K562 (cell line): ENCODE measurements at regions not wholly inside any gene's neighbourhood (a gene's known extent, or its start where the extent isn't known, plus 50 kb on each side); places are given as distances from the start of the nearest gene placed in this dataset.

Experiments
- ATAC-seq: fragments of 200-7000 bp; cut with Tn5 transposase; 3 replicates; pipeline ENCODE4 v1.9.1; 2020; ENCODE audit warnings: moderate library complexity
- BruUV-seq: library from RNA; stranded (reverse); fragments of 400-500 nt; replicated peaks from 2 replicates; lab custom pipeline; 2021; lab: Mats Ljungman, UMichigan
- CTCF ChIA-PET: fragments of 300-600 bp; formaldehyde crosslinking; extraction: SDS; loops from one replicate; lab custom pipeline; 2021; ENCODE audit warnings: low intra/inter-chr PET ratio; lab: Yijun Ruan, JAX
- POLR2A ChIA-PET: fragments of 300-600, 350-650 bp; sonication (Branson Sonifier 250); formaldehyde crosslinking; extraction: SDS; loops from one replicate; lab custom pipeline; 2021; ENCODE audit warnings: antibody characterized with exemption, inconsistent platforms; lab: Yijun Ruan, JAX
- DNase-seq, 4 experiments: peaks; one replicate each; pipeline versions ENCODE4 v3.0.0 to v3.0.0-alpha.2; 2011 to 2018; ENCODE audit warnings: low spot score in 3 of 4, mixed read lengths in 3 of 4; ENCODE audit errors: extremely low read depth in 1 of 4
- FAIRE-seq: peaks from 2 replicates; lab custom pipeline; 2011; peaks lifted over from hg19 to GRCh38; lab: Jason Lieb, UNC
- H2AFZ ChIP-seq: 2 replicates; pipeline ENCODE4 v1.6.0; 2011; ENCODE audit warnings: low read depth, low read length, control low read depth, inconsistent platforms
- H3K27ac ChIP-seq: fragments of 200-600 bp; 3 replicates; pipeline ENCODE4 v1.8.0; 2011; ENCODE audit warnings: low read depth, mild to moderate bottlenecking, control low read depth, inconsistent platforms, low read length, moderate library complexity, mixed read lengths; ENCODE audit errors: extremely low read depth
- H3K27me3 ChIP-seq, 2 experiments: fragments of 300-600 bp in 1 of 2; 2 replicates in 1 of 2; 3 replicates in 1 of 2; pipeline versions ENCODE4 v1.6.0 to v1.8.0; 2011; ENCODE audit warnings: inconsistent platforms in 2 of 2, low read length in 2 of 2, mild to moderate bottlenecking in 1 of 2, mixed read lengths in 1 of 2, moderate library complexity in 1 of 2; ENCODE audit not compliant: control insufficient read depth in 2 of 2, insufficient read depth in 2 of 2
- H3K36me3 ChIP-seq: fragments of 300-600 bp; 3 replicates; pipeline ENCODE4 v1.8.0; 2011; ENCODE audit warnings: mild to moderate bottlenecking, low read length, inconsistent platforms; ENCODE audit not compliant: control insufficient read depth, insufficient read depth
- H3K4me1 ChIP-seq, 2 experiments: fragments of 200-600 bp in 1 of 2; replicated peaks in 1 of 2; 2 replicates in 1 of 2; 3 replicates in 1 of 2; pipeline versions ENCODE4 v1.5.1 to v1.8.0; 2011; ENCODE audit warnings: inconsistent platforms in 2 of 2, low read length in 2 of 2, mild to moderate bottlenecking in 1 of 2, mixed read lengths in 1 of 2, moderate library complexity in 1 of 2; ENCODE audit not compliant: control insufficient read depth in 2 of 2, insufficient read depth in 2 of 2
- H3K4me2 ChIP-seq: 2 replicates; pipeline ENCODE4 v1.6.1; 2011; ENCODE audit warnings: low read length, control low read depth, inconsistent platforms, mixed read lengths; ENCODE audit not compliant: insufficient read depth
- H3K4me3 ChIP-seq: fragments of 200-600 bp; sonication (generic), shearing (Covaris generic); 2 replicates; pipeline ENCODE4 v1.5.1; 2016; ENCODE audit warnings: control low read depth, inconsistent platforms
- H3K79me2 ChIP-seq: fragments of 200-600 bp; 3 replicates; pipeline ENCODE4 v1.8.0; 2011; ENCODE audit warnings: low read length, inconsistent platforms; ENCODE audit not compliant: control insufficient read depth, insufficient read depth
- H3K9ac ChIP-seq, 2 experiments: 2 replicates each; pipeline versions ENCODE4 v1.6.0 to v1.6.1; 2011; ENCODE audit warnings: low read depth in 2 of 2, low read length in 2 of 2, control low read depth in 1 of 2, inconsistent platforms in 1 of 2, mild to moderate bottlenecking in 1 of 2, mixed read lengths in 1 of 2; ENCODE audit not compliant: insufficient read depth in 1 of 2
- H3K9me1 ChIP-seq: one replicate; pipeline ENCODE4 v1.6.0; 2011; ENCODE audit warnings: inconsistent platforms, mild to moderate bottlenecking, low read length, moderate library complexity; ENCODE audit not compliant: control insufficient read depth, insufficient read depth
- H3K9me3 ChIP-seq: replicated peaks from 2 replicates; pipeline ENCODE4 v1.5.1; 2011; ENCODE audit warnings: low read depth, low read length, inconsistent platforms; ENCODE audit not compliant: control insufficient read depth, insufficient read depth
- H4K20me1 ChIP-seq: replicated peaks from 2 replicates; pipeline ENCODE4 v1.6.1; 2011; ENCODE audit warnings: low read length, inconsistent platforms, mixed read lengths; ENCODE audit not compliant: control insufficient read depth, insufficient read depth
- KLF1 ChIP-seq: fragments of 450-650 bp; IDR thresholded peaks from 2 replicates; pipeline ENCODE4 v1.6.1; 2016; ENCODE audit warnings: missing genetic modification characterization, missing compliant biosample characterization
- MXI1 ChIP-seq: IDR thresholded peaks from 2 replicates; pipeline ENCODE4 v1.6.1; 2011; ENCODE audit warnings: low read depth, mild to moderate bottlenecking, improper control_type of control experiment, low read length
- SIN3B ChIP-seq: fragments of 450-650 bp; IDR thresholded peaks from 2 replicates; pipeline ENCODE4 v1.6.1; 2017; ENCODE audit warnings: low read depth, mild to moderate bottlenecking, moderate library complexity
- TBP ChIP-seq: optimal IDR thresholded peaks from 2 replicates; pipeline ENCODE3; 2011; ENCODE audit warnings: low read depth, low read length, improper control_type of control experiment
- ZNF408 ChIP-seq: fragments of 250-450 bp; sonication (Bioruptor Pico); IDR thresholded peaks from 2 replicates; pipeline ENCODE4 v1.4.0; 2020; ENCODE audit warnings: low read depth, mild to moderate bottlenecking, moderate library complexity
- ZNF766 ChIP-seq: fragments of 200-800 bp; sonication (Bioruptor generic); conservative IDR thresholded peaks from 2 replicates; pipeline ENCODE4 v1.6.1; 2016; ENCODE audit warnings: missing genetic modification characterization, missing compliant biosample characterization
- WGBS: fragments of 100-300 bp; shearing (Covaris generic); methylation state at CpG from one replicate; pipeline ENCODE4 v1.1.6; 2016; ENCODE audit warnings: low coverage, mixed read lengths; ENCODE audit not compliant: insufficient coverage; ENCODE audit errors: missing lambda C conversion rate; 5-methylcytosine and 5-hydroxymethylcytosine counted together
- in situ Hi-C: fragments of 300-500 bp; cut with MboI; formaldehyde crosslinking; loops from 4 replicates; pipeline ENCODE4 v1.15.0; 2018; ENCODE audit warnings: inconsistent platforms, mixed read lengths
- intact Hi-C: fragments of 100-400 bp; cut with micrococcal nuclease; formaldehyde crosslinking; loops from 2 replicates; pipeline ENCODE4 v1.14.2; 2022
- TF ChIP-seq, protein P1 (sequence below): sonication (generic); formaldehyde crosslinking; IDR thresholded peaks from 2 replicates; pipeline ENCODE4 v1.8.0; 2022; ENCODE audit warnings: mild to moderate bottlenecking, missing genetic modification reagents

GRCh38 chr12:30146561-30146960 is 362.8 kb upstream of the TMTC1 start:
- Histone ChIP-seq H3K4me2 (no peak overlapping the region), H3K4me1 (no peaks in the 10 kb centered on the region), H3K9ac (no peak overlapping the region), H3K9me1 (no peaks in the 10 kb centered on the region), H3K79me2 (no peaks in the 10 kb centered on the region), H3K4me3 (no peak overlapping the region), H3K27me3 (no peaks in the 10 kb centered on the region; a peak in 1 of 5 replicates), H3K9me3 (no peaks in the 10 kb centered on the region), H4K20me1 (no peaks in the 10 kb centered on the region), H2AFZ (no peak overlapping the region), H3K27ac (no peak overlapping the region), H3K36me3 (no peaks in the 10 kb centered on the region)
- no TSS peak for BruUV-seq
- in situ Hi-C loops = no loop called here
- POLR2A ChIA-PET = interaction anchor here (0.8 kb wide), 1 partner anchor 13 kb away, joined by 3 read pairs; no protein-coding TSS in a partner anchor
- TF ChIP-seq ZNF408 (CRISPR knock-in tag) (no peak), KLF1 (tag) (no peak), TBP (no peak), SIN3B (no peak), ZNF766 (CRISPR knock-in tag) (no peak), MXI1 (no peak)
- TF ChIP-seq, protein P1, sequence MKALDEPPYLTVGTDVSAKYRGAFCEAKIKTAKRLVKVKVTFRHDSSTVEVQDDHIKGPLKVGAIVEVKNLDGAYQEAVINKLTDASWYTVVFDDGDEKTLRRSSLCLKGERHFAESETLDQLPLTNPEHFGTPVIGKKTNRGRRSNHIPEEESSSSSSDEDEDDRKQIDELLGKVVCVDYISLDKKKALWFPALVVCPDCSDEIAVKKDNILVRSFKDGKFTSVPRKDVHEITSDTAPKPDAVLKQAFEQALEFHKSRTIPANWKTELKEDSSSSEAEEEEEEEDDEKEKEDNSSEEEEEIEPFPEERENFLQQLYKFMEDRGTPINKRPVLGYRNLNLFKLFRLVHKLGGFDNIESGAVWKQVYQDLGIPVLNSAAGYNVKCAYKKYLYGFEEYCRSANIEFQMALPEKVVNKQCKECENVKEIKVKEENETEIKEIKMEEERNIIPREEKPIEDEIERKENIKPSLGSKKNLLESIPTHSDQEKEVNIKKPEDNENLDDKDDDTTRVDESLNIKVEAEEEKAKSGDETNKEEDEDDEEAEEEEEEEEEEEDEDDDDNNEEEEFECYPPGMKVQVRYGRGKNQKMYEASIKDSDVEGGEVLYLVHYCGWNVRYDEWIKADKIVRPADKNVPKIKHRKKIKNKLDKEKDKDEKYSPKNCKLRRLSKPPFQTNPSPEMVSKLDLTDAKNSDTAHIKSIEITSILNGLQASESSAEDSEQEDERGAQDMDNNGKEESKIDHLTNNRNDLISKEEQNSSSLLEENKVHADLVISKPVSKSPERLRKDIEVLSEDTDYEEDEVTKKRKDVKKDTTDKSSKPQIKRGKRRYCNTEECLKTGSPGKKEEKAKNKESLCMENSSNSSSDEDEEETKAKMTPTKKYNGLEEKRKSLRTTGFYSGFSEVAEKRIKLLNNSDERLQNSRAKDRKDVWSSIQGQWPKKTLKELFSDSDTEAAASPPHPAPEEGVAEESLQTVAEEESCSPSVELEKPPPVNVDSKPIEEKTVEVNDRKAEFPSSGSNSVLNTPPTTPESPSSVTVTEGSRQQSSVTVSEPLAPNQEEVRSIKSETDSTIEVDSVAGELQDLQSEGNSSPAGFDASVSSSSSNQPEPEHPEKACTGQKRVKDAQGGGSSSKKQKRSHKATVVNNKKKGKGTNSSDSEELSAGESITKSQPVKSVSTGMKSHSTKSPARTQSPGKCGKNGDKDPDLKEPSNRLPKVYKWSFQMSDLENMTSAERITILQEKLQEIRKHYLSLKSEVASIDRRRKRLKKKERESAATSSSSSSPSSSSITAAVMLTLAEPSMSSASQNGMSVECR = no peak
- DNase-seq (no peak), ATAC-seq (no peak), FAIRE-seq (no peak)
- intact Hi-C loops = no loop called here
- 2% methylated on average over 5 of the region's 5 CpGs for WGBS
- CTCF ChIA-PET = no interaction called here
